ENCODE measurements at regions not wholly inside any gene's neighbourhood (a gene's known extent, or its start where the extent isn't known, plus 50 kb on each side); places are given as distances from the start of the nearest gene placed in this dataset. TPM values are rescaled to one million over a fixed set of nuclear protein-coding genes. Genes with fewer than 3 reads are reported as not detected.
A peak's percentile ranks its signal among the peaks of the same experiment; 100 is the strongest.
"Not testable (repeated sequence)": the region's sequence is repeated elsewhere in the genome, so short reads cannot be mapped to it uniquely, and the experiment has no call there.

DNA sequence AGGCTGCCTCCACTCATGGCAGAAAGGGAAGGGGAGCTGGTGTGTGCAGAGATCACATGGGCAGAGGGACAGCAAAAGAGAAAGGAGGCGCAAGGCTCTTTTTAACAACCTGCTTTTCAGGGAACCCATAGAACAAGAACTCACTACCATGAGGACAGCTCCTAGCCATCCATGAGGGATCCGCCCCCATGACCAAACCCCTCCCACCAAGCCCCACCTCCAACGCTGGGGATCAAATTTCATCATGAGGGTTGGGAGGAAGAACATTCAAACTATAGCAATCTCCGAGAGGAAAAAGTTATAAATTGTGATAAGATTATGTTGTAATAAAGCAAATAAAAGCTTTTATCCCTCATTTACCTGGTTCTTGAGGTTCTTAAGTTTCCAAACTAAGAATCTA lies 84.7 kb upstream of the LMCD1 start:
- DNase-seq (ENCODE audit: low spot score), result peak; percentile 3

DNA sequence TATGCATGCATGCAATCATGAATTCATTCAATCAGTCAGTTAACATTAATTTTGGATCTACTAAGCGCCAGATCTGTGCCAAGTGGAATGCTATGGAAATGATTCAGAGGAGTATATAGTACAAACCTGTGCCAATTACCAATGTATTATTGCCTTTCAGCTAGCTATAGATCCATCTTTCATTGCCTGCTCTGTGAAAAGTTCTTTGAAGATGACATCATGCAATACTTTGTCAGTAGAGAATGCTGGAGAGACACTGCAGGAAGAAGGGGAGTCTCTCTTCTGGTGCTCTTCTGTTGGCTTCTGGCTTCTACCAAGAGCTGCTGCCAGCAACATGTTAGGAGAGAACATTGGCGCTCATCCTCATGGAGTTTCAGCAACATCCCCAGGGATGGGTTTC lies 81.0 kb upstream of the LMCD1 start:
- no peak for DNase-seq (ENCODE audit: low spot score)

DNA sequence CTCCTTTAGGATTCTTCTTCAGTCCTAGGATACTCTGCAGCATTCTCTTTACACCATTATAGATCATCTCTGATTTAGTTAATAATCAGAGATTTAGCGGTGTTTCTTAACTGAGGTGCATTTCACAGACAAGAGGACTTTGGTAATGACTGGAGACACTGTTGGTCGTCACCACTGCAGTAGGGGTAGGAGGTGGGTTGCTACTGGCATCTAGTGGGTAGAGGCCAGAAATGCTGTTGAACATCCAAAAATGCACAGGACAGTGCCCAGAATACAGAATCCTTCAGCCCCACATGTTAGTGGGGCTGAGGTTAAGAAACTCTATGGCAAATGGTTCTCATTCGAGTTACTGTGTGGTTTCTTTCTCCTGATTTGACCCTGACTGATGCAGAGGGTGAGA lies 80.4 kb upstream of the LMCD1 start:
- peak; percentile 35 for DNase-seq (ENCODE audit: low spot score)

DNA sequence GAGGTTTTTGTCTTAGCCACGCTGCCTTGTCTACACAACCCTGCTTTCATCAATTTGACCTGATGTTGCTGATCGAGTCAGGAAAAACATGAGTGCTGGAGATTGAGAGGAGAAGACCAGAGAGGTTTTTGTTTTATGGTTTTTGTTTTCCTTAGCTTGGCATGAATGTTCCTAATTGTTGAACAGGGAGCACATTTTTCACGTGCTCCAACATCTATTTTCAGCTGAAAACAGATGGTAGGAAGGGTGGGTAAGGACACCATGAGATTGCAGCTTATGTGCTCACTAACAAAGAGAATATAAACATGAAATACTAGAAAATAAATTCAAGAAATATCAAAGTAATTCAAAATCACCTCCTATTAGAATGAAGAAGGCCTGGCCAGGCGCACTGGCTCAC lies 79.9 kb upstream of the LMCD1 start:
- no peak for DNase-seq (ENCODE audit: low spot score)

DNA sequence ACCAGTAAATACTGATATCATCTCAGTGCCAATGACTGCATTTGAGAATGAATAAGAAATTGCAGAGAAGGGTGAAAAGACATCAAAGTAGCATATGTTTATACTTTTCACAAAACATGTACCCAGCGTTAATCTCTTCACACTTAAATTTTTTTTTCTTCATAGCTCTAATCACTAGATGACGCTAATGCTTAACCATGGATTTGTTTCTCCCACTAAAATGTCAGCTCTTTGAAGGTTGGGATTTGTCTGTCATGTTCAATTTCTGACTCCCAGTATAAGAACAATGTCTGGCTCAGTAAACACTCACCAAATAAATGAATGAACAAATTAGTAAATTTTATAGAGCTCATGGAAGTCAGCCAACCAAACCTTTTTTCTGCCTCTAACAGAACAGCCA lies 78.3 kb upstream of the LMCD1 start:
- no peak for DNase-seq (ENCODE audit: low spot score)

DNA sequence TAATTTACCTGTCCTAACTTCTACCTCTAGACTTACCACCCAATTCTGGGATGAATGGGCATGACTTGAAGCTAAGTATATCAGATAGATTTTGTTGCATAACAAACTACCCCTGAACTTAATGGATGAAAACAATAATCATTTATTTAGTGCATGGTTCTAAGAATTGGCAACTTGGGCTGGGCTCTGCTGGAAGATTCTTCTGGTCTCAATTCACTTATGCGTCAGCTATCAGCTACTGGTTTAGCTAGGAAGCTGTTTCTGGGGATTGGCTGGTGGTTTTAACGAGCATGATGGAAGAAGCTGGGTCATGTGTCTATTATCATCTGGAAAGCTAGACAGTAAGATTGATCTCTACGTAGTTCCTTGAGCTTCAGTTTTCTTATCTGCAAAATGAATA lies 77.3 kb upstream of the LMCD1 start:
- no peak for DNase-seq (ENCODE audit: low spot score)

DNA sequence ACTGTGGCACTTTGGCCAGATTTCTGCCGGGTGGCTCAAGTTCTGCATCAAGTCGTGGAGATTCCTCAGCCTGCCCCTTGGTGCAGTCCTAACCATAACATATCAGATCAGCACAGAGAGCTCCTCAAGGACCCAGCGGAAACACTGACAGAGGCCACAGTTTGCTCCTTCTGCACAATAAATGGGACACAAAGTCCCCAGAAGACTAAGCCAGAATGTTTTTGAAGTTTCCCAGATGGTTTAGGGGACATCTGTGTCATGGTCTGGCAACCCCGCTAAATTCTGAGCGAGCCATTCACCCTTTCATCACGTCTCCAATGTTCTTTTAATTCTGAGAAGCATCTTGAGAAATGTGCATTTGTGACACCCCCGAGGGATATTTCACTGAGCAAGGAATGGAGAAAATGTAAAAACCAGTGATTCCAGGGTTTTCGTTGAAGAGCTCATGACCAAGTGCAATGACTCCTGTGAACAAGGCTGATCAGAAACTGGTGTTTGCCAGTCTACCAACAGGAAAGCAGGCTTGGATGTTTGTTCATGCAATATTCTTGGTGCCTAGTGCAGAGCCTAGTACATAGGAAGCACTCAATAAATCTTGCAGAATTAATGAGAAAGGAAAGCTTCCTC lies 64.8 kb upstream of the LMCD1 start:
- no peak for DNase-seq (ENCODE audit: low spot score)

DNA sequence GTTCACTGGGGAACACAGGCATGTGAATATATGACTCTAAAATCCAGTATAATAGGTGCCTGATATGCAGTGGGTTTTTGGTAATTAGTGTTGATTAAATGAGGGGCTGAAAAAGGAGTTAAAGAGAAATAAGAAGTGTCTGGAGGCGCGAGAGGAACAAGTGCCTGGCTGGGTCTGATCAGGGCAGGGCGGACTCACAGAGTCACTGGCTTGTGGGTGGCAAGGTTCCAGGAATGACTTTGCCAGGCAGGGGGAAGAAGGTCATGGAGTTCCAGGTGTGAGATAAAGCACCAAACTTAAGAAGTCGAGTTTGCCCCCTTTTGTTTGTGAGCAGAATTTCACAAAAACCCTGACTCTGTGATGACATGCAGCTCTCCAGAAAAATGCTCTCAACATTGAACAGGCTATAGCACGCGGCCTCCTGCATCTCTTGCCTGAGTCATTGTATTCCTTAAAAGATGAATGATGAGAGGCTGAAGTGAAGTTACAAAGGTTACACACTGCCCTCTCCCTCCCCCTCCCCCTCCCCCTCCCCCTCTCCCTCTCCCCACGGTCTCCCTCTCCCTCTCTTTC lies 63.0 kb upstream of the LMCD1 start:
- DNase-seq (ENCODE audit: low spot score), result no peak

DNA sequence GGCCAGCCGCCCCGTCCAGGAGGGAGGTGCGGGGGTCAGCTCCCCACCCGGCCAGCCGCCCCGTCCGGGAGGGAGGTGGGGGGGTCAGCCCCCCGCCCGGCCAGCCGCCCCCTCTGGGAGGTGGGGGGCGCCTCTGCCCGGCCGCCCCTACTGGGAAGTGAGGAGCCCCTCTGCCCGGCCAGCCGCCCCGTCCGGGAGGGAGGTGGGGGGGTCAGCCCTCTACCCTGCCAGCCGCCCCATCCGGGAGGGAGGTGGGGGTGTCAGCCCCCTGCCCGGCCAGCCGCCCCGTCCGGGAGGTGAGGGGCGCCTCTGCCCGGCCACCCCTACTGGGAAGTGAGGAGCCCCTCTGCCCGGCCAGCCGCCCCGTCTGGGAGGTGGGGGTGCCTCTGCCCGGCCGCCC lies 61.5 kb upstream of the LMCD1 start:
- not testable (repeated sequence) for DNase-seq (ENCODE audit: low spot score)

DNA sequence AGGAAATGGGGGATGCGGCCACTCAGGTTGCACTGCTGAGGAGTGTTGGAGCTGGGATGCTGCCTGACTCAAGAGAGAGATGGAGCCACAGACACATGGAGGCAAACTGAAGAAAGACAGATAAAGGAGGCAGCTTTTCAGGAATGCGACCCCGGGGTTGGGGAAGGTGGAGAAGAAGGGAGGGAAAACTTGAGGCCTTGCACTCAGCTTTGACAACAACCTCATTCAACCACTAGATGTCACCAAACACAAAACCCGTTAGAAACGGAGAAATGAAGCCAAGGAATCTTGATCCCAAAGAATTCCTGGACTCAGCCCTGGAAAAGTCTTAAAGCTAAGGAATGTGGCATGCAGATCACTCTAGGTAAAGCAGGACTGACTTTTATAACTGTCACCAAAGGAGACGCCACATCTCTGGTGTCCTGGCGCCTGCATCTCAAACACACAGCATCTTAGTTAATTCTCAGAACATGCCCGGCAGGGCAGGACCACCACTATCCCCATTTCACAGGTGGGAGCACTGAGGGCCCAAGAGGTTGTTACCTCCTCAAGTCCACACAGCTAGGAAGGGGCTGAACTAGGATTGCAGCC lies 59.6 kb upstream of the LMCD1 start:
- DNase-seq (ENCODE audit: low spot score), result peak; percentile 72

DNA sequence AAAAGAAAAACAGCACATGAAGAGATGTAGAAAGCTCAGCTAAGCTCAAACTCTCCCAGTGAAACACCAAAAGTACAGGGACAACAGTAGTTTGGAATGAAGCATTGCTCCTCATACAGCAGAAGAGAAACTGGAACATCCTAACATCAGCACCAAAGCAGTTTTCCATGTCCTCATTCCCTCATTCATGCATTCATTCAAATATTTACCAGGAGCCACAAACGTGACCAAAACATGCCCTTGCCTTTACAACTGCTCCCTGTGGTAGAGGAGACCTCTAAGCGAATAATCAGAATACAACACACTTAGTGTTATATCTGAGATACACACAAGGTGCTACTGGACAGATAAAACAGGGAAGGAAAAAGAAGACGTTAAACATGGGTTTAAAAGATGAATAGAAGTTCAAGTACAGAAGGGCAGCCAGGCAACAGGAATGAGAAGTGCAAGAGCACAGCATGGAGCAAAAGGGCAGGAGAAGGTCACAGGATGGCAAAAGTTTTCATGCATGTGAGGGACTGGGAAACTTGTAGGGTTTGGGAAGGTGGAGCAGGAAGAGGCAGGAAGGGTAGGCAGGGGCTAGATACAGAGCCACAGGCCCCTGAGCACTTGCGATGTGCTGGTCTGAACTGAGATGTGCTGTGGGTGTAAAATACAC lies 58.5 kb upstream of the LMCD1 start:
- DNase-seq (ENCODE audit: low spot score), result peak; percentile 38

DNA sequence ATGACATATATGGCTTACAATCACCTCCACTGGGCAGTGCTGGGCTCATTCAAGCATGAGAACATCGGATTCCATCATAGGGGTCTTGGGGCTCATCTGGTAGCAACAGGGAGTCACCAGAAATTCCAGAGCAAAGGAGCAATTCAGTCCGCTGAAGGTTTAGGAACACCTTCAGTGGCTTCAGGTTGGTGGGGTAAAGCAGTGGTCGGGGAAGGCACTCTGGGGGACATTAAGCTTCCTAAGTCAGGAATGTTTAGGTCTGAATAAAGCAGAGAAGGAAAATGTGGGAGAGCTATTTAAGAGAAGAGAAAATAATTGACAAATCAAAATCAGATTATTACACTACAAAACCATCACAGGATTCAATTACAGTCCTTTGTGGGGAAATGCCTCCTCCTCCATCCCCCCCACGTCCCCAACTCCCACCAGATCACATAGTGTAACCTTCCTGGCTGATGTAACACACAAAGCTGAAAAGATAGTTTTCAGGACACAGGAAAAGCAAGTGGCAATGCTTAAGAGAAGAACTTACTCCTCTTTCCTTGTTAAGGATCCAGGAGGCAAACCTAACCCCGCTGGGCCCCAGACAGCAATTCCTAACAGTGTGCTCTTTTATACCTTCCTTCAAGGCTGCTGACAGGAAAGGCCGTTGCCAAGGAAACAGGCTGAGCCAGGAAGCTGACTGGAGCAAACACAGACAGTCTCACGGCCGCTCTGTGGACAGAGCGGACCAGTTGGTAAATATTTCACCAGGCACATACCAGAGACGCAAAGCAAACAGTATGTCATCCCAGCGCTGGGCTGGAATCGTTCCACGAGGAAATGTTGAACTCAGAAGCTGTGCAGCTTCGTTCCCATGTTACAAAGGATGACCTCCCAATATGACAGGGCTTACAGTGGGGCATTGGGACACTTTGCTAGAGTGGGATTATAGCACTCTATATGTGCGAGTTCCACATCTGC lies 57.5 kb upstream of the LMCD1 start:
- peak; percentile 93 for DNase-seq (ENCODE audit: low spot score)

DNA sequence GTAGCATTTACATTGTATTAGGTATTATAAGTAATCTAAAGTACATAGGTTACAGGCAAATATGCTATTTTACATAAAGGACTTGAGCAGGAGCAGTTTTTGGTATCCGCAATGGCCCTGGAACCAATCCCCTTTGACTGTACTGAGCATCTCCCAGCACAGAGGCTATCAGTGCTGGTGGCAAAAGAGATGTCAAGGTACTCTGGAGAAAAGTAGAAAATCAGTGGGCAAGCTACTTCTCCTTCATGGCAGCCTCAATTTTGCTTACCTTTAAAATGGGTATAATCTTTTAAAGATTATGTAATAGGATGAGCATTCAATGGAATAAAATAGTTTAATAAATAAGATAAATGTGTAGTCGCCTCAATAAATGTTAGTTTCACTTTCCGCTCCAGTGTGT lies 56.7 kb upstream of the LMCD1 start:
- peak; percentile 6 for DNase-seq (ENCODE audit: low spot score)

DNA sequence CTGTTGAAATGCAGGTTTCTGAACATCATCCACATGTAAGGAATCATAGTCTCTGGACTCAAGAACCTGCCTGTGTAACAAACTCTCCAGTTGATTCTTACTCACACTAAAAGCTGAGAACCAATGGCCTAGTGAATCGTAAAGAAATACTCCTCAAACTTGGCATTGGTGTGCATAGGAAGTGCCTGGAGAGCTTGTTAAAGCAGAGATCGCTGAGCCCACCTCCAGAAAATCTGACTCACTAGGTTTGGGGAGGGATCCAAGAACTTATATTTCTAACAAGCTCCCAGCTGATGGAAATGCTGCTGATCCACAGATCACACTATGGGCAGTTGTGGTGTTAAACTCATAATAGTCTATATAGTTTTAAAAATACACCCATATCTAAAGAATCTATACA lies 55.8 kb upstream of the LMCD1 start:
- DNase-seq (ENCODE audit: low spot score), result no peak

DNA sequence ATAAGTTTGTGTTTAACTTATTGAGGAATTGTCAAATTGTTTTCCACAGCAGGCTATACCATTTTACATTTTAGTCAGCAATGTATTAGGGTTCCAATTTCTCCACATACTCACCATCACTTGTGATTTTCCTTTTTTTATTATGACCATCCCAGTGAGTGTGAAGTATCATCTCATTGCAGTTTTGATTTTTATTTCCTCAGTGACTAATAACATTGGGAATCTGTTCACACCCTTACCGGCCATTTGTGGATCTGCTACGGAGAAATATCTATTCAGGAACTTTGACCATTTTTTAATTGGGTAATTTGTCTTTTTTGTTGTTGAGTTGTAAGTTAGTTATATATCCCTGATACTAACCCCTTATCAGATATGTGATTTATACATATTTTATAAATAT lies 54.8 kb upstream of the LMCD1 start:
- DNase-seq (ENCODE audit: low spot score), result no peak

DNA sequence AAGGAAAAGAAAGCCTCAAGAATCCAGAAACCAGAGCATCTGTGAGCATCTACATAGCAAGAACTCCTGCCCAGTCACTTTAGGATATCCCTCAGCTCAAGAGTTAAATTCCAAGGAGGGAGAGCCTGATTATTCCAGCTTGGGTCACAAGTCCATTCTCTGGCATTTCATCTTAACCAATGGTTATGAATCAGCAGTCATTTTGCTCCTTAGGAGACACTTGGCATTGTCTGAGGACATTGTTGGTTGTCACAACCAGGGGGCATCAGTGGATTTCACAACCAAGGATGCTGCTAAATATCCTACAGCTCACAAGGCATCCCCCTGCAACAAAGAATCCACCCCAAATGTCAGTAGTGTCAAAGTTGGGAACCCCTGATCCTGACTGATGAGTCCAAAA lies 51.0 kb upstream of the LMCD1 start:
- no peak for DNase-seq (ENCODE audit: low spot score)

DNA sequence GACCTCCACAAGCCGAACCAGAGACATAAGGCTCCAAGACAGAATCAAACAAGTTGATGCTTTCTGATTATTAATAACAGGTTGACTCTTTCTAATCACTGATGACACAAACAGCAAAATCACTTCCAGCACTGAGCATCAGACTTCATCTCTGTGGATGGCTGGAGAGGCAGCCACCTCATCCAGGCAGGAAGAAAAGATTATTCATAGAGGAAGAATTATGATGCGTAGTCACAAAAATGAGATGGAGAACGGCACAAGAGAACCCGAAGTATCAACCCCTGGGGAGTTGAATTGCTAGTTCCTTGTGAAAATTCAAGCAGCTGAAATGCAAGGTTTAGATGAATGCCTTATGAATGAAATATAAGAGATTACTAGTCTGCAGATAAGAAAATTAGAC lies 49.9 kb upstream of the LMCD1 start:
- DNase-seq (ENCODE audit: low spot score), result no peak

Small RNA genes lying in the stretch of these regions (small RNA-seq; reads per million reads assigned to genes)
- not detected for gene RNU4ATAC17P

Data from HT-29 (cell line).